Left ventricle myocardium inferior (tissue), 1 donor: ENCODE measurements at regions not wholly inside any gene's neighbourhood (a gene's known extent, or its start where the extent isn't known, plus 50 kb on each side); places are given as distances from the start of the nearest gene placed in this dataset.

Source experiments
- DNase-seq: peaks from one replicate; pipeline ENCODE4 v3.0.0-alpha.2; 2020
- H3K27ac ChIP-seq: fragments of 200-600 bp; replicated peaks from 2 replicates; pipeline ENCODE4 v1.8.0; 2021
- H3K27me3 ChIP-seq: fragments of 200-600 bp; 2 replicates; pipeline ENCODE4 v1.8.0; 2021; ENCODE audit warnings: low read depth
- H3K36me3 ChIP-seq: fragments of 200-600 bp; 2 replicates; pipeline ENCODE4 v1.8.0; 2021
- H3K4me1 ChIP-seq: fragments of 200-600 bp; 2 replicates; pipeline ENCODE4 v1.8.0; 2021
- H3K4me3 ChIP-seq: fragments of 200-600 bp; 2 replicates; pipeline ENCODE4 v1.8.0; 2021; ENCODE audit warnings: mild to moderate bottlenecking, moderate library complexity
- H3K9me3 ChIP-seq: fragments of 200-600 bp; replicated peaks from 2 replicates; pipeline ENCODE4 v1.8.0; 2021
- intact Hi-C: fragments of 100-400 bp; cut with micrococcal nuclease; formaldehyde crosslinking; loops from one replicate; pipeline ENCODE4 v1.11.0; 2022
- TF ChIP-seq, protein P1 (sequence below): fragments of 200-600 bp; IDR thresholded peaks from 2 replicates; pipeline ENCODE4 v1.8.0; 2021; ENCODE audit warnings: antibody characterized with exemption, mild to moderate bottlenecking, borderline replicate concordance
- donor health status: DM: no; HTN: yes; CAD: no; lungs with severe emphysema.

DNA sequence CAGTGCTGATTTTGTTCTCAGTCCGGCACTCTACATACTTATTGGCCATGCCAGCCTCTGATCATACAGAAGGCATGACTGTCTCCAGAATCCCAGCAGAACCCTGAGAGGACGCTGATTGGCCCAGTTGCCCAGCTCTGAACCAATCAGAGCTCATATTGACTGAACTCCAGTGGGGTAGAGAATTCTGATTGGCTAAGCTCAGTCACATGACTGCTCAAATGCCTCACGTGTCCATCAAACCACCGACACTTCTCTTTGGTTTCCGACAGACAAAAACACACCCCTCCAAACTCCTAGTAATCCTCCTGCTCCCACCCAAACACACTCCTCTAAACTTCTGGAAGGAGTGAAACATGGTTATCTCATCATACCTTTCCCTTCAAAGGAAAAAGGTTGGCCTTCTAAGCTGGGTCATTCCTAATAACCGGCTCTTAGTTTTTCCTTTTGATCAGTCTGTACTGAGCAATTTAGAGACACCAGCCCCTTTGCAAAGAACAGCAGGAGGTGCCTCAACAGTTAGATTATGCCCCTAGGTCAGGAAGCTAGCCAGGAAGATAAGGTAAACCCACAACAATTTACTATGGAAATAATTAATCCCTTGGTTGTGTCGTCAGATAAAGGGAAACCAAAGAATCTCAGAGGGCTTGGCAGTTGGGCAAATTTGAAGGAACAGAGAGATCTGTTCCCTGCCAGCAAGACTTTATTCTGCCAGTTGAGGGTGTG is 187.8 kb downstream of the TLE3 start:
- Histone ChIP-seq H3K27me3 (peaks cover 64% of the 10 kb centered on the region), H3K4me1 (no peaks in the 10 kb centered on the region), H3K27ac (no peak overlapping the region), H3K4me3 (no peak overlapping the region), H3K9me3 (no peaks in the 10 kb centered on the region), H3K36me3 (no peaks in the 10 kb centered on the region)
- DNase-seq: no peak
- TF ChIP-seq, protein P1, sequence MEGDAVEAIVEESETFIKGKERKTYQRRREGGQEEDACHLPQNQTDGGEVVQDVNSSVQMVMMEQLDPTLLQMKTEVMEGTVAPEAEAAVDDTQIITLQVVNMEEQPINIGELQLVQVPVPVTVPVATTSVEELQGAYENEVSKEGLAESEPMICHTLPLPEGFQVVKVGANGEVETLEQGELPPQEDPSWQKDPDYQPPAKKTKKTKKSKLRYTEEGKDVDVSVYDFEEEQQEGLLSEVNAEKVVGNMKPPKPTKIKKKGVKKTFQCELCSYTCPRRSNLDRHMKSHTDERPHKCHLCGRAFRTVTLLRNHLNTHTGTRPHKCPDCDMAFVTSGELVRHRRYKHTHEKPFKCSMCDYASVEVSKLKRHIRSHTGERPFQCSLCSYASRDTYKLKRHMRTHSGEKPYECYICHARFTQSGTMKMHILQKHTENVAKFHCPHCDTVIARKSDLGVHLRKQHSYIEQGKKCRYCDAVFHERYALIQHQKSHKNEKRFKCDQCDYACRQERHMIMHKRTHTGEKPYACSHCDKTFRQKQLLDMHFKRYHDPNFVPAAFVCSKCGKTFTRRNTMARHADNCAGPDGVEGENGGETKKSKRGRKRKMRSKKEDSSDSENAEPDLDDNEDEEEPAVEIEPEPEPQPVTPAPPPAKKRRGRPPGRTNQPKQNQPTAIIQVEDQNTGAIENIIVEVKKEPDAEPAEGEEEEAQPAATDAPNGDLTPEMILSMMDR: no peak
- intact Hi-C loops: no loop called here

DNA sequence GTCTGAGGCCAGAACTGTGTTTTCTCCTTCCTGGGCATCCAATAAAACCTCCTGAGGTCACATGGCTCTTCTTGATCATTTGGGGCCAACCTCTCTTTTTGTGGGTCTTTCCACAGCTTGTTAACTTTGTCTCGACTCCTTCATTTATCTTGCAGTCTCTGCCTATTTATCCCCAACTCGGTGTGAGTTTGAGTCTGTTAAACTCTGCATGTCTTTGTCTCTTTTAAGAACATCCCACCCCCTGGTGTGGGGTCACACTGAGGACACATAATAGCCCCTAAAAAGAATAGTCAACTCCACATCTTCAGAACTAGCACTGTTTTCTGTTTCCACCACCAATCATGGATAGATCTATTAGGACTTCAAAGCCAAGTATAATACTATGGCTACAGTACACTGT is 187.2 kb downstream of the TLE3 start:
- Histone ChIP-seq H3K4me3 (no peak overlapping the region), H3K27ac (no peak overlapping the region), H3K36me3 (no peaks in the 10 kb centered on the region), H3K27me3 (peaks cover 70% of the 10 kb centered on the region), H3K4me1 (no peaks in the 10 kb centered on the region), H3K9me3 (no peaks in the 10 kb centered on the region)
- intact Hi-C loops: no loop called here
- TF ChIP-seq, protein P1: no peak
- DNase-seq: no peak

DNA sequence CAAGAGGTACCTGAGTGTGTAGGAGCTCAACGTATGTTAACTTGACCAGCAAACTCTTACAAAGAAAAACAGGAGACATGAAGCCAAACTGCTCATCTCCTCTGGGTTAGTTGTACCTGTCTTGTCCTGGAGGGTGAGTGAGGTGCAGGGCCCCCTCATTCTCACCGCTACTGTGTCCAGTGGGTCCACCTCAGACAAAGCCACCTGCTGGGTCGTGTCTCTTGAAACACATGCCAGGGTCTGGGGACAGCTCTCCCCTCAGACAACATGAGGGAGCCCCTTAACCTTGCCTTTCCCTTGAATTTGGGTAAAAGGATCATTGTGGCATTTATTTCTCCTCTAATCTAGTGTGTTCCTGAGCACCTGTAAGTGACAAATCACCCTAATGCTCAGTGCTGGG is 185.6 kb downstream of the TLE3 start:
- Histone ChIP-seq H3K27ac (no peak overlapping the region), H3K36me3 (no peaks in the 10 kb centered on the region), H3K4me3 (no peak overlapping the region), H3K27me3 (peaks cover 79% of the 10 kb centered on the region), H3K4me1 (no peaks in the 10 kb centered on the region), H3K9me3 (no peaks in the 10 kb centered on the region)
- TF ChIP-seq, protein P1: no peak
- DNase-seq: no peak
- intact Hi-C loops: no loop called here

DNA sequence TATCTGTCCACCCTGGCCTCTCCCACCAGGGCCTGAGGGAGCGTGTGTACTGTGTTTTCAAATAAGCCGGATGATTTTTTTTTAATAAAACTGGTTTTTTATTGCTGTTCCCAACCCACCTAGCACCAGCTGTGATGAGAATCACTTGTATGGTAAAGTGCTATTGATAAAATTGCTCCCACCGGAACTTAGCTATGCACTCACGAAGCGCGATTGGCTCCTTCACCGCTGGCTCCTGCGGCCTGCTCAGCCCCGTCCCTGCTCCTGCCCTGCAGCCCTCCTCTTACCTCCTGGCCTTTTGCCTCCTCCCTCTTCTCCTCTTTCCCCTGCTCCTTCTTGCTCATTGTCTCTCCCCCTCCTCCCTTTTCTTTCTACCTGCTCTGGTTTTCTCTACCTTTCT is 183.7 kb downstream of the TLE3 start:
- TF ChIP-seq, protein P1: no peak
- Histone ChIP-seq H3K4me1 (no peaks in the 10 kb centered on the region), H3K4me3 (no peak overlapping the region), H3K9me3 (no peaks in the 10 kb centered on the region), H3K27ac (no peak overlapping the region), H3K36me3 (no peaks in the 10 kb centered on the region), H3K27me3 (peaks cover 74% of the 10 kb centered on the region)
- DNase-seq: no peak
- intact Hi-C loops: no loop called here

DNA sequence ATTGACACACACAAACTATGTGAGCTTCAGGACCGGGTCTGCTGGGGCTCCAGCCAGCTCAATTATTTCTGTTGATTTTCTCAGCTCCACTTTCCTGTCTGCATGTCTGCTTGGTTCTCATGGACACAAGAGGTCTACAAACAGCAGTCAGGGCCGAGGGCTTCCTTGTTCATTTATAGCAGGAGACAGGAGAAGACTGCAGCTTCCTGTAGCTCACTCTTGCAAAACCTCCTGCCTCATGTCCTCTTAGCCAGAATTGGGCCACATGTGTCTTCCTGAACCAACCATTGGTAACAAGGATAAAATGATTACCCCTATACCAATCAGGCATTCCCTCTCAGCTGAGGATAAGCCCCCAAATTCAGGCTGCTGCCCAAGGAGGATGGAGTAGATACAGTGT is 182.8 kb downstream of the TLE3 start:
- intact Hi-C loops: no loop called here
- no peak overlapping the region for H3K27ac ChIP-seq
- H3K9me3 ChIP-seq: no peaks in the 10 kb centered on the region
- no peak overlapping the region for H3K4me3 ChIP-seq
- TF ChIP-seq, protein P1: no peak
- H3K4me1 ChIP-seq: no peaks in the 10 kb centered on the region
- H3K27me3 ChIP-seq: peaks cover 65% of the 10 kb centered on the region
- DNase-seq: no peak
- H3K36me3 ChIP-seq: no peaks in the 10 kb centered on the region
